ENCODE measurements at regions not wholly inside any gene's neighbourhood (a gene's known extent, or its start where the extent isn't known, plus 50 kb on each side); places are given as distances from the start of the nearest gene placed in this dataset.

DNA sequence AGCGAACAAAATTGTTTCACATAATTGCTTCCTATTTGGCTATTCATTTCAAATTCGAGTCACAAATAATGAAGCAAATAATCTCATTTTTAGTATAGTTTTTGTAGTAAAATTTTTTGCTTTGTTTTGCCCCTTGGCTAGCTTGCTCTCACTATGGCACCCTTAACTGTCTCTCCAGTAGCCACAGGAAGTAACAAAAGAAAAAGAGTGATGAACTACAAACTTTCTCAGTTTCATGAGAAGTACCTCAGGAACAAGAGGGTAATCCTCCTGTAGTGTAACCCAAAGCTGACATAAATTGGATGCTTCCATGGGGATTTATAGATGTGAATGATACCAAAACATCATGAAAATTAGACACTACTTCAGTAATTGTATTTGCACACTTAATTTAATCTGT lies 242.9 kb downstream of the BARHL2 start:
- Histone ChIP-seq H3K9me2 (replicated peaks; ENCODE audit: insufficient read depth, low read length) (no peaks in the 10 kb centered on the region), H3K4me2 (ENCODE audit: low read depth, low read length, poor library complexity, severe bottlenecking) (no peak overlapping the region), H3K9me3 (ENCODE audit: insufficient read depth, low read length) (no peaks in the 10 kb centered on the region)

DNA sequence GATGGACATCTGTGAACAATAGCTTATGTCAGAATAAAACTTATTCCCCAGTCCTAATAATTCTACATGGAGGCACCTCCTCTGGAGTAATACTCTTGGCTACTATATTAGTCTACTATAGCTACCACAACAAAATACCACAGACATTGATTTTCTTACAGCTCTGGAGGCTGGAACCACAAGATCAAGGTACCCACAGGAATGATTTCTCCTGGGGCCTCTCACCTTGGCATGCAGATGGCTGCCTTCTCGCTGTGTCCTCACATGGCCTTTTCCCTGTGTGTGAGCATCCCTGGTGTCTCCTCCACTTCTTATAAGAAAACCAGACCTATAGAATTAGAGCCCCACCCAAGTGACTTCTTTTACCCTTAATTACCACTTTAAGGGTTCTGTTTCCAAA lies 244.3 kb downstream of the BARHL2 start:
- no peaks in the 10 kb centered on the region for H3K36me3 ChIP-seq (ENCODE audit: low read length)
- H4K20me1 ChIP-seq (ENCODE audit: low read depth, low read length) = no peaks in the 10 kb centered on the region
- TF ChIP-seq EZH2phosphoT487 (conservative IDR thresholded peaks at IDR 0.05; ENCODE audit: low read length) = no peak
- TF ChIP-seq, protein P1, sequence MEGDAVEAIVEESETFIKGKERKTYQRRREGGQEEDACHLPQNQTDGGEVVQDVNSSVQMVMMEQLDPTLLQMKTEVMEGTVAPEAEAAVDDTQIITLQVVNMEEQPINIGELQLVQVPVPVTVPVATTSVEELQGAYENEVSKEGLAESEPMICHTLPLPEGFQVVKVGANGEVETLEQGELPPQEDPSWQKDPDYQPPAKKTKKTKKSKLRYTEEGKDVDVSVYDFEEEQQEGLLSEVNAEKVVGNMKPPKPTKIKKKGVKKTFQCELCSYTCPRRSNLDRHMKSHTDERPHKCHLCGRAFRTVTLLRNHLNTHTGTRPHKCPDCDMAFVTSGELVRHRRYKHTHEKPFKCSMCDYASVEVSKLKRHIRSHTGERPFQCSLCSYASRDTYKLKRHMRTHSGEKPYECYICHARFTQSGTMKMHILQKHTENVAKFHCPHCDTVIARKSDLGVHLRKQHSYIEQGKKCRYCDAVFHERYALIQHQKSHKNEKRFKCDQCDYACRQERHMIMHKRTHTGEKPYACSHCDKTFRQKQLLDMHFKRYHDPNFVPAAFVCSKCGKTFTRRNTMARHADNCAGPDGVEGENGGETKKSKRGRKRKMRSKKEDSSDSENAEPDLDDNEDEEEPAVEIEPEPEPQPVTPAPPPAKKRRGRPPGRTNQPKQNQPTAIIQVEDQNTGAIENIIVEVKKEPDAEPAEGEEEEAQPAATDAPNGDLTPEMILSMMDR (IDR thresholded peaks at IDR 0.05; ENCODE audit: insufficient read depth, low read length, poor library complexity, severe bottlenecking) = no peak
- no peak overlapping the region for H3K4me3 ChIP-seq (ENCODE audit: insufficient read depth, low read length, poor library complexity, severe bottlenecking)
- no peak overlapping the region for H3K4me2 ChIP-seq (ENCODE audit: low read depth, low read length, poor library complexity, severe bottlenecking)
- H3K27me3 ChIP-seq (ENCODE audit: low read length) = no peaks in the 10 kb centered on the region
- no peak overlapping the region for H3K9ac ChIP-seq (ENCODE audit: low read length)
- no peak overlapping the region for H2AFZ ChIP-seq (ENCODE audit: low read depth, low read length, severe bottlenecking)
- no peaks in the 10 kb centered on the region for H3F3A ChIP-seq (ENCODE audit: insufficient read depth)
- no peaks in the 10 kb centered on the region for H3K79me2 ChIP-seq (ENCODE audit: insufficient read depth, low read length)
- H3K9me2 ChIP-seq (replicated peaks; ENCODE audit: insufficient read depth, low read length) = no peaks in the 10 kb centered on the region
- H3K9me3 ChIP-seq (ENCODE audit: insufficient read depth, low read length) = no peaks in the 10 kb centered on the region
- H3K27ac ChIP-seq (ENCODE audit: low read depth, low read length) = no peak overlapping the region

More for the DNA sequence above, 242.9 kb downstream of the BARHL2 start:
- Histone ChIP-seq H2AFZ (ENCODE audit: low read depth, low read length, severe bottlenecking) (no peak overlapping the region), H3K79me2 (ENCODE audit: insufficient read depth, low read length) (no peaks in the 10 kb centered on the region), H3K36me3 (ENCODE audit: low read length) (no peaks in the 10 kb centered on the region), H3K4me3 (ENCODE audit: insufficient read depth, low read length, poor library complexity, severe bottlenecking) (no peak overlapping the region), H4K20me1 (ENCODE audit: low read depth, low read length) (no peaks in the 10 kb centered on the region), H3K27ac (ENCODE audit: low read depth, low read length) (no peak overlapping the region), H3K27me3 (ENCODE audit: low read length) (no peaks in the 10 kb centered on the region), H3K9ac (ENCODE audit: low read length) (no peak overlapping the region), H3F3A (ENCODE audit: insufficient read depth) (no peaks in the 10 kb centered on the region)
- no peak for TF ChIP-seq EZH2phosphoT487 (conservative IDR thresholded peaks at IDR 0.05; ENCODE audit: low read length)
- TF ChIP-seq, protein P1 (IDR thresholded peaks at IDR 0.05; ENCODE audit: insufficient read depth, low read length, poor library complexity, severe bottlenecking) = no peak

DNA sequence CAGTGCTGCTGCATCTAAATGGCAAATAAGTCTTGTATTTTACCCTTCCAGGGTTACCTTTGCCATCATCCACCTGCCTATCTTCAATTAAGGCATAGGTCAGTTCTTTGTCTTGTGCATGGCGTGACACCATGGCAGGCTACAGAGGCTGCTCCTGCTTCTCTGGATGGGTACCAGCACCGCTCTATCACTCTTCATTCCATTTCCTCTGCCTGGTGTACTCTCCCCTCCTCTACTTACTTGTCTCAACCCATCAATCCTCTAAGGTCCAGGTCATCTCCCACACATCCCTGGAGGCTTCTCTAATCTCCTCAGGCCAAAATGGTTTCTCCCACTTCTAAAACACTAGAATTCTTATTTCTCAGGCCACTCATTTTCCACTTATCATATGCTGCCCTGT lies 257.5 kb downstream of the BARHL2 start:
- Histone ChIP-seq H3K79me2 (ENCODE audit: insufficient read depth, low read length) (no peaks in the 10 kb centered on the region), H3K9me3 (ENCODE audit: insufficient read depth, low read length) (no peaks in the 10 kb centered on the region), H3K4me2 (ENCODE audit: low read depth, low read length, poor library complexity, severe bottlenecking) (no peak overlapping the region), H3K27ac (ENCODE audit: low read depth, low read length) (no peak overlapping the region), H3F3A (ENCODE audit: insufficient read depth) (no peaks in the 10 kb centered on the region), H4K20me1 (ENCODE audit: low read depth, low read length) (no peaks in the 10 kb centered on the region), H3K9me2 (replicated peaks; ENCODE audit: insufficient read depth, low read length) (no peaks in the 10 kb centered on the region), H3K27me3 (ENCODE audit: low read length) (no peaks in the 10 kb centered on the region), H3K9ac (ENCODE audit: low read length) (no peak overlapping the region), H2AFZ (ENCODE audit: low read depth, low read length, severe bottlenecking) (no peak overlapping the region), H3K4me3 (ENCODE audit: insufficient read depth, low read length, poor library complexity, severe bottlenecking) (no peak overlapping the region), H3K36me3 (ENCODE audit: low read length) (no peaks in the 10 kb centered on the region)
- no peak for TF ChIP-seq EZH2phosphoT487 (conservative IDR thresholded peaks at IDR 0.05; ENCODE audit: low read length)
- TF ChIP-seq, protein P1 (IDR thresholded peaks at IDR 0.05; ENCODE audit: insufficient read depth, low read length, poor library complexity, severe bottlenecking) = no peak

All from SU-DHL-6 (cell line).